HCT116 (cell line): ENCODE measurements at regions not wholly inside any gene's neighbourhood (a gene's known extent, or its start where the extent isn't known, plus 50 kb on each side); places are given as distances from the start of the nearest gene placed in this dataset.

ENCODE experiments used
- ATAC-seq: fragments of 200-7000 bp; cut with Tn5 transposase; 2 replicates; pipeline ENCODE4 v1.9.1; 2020; ENCODE audit warnings: mild to moderate bottlenecking, moderate library complexity
- BruUV-seq: library from RNA; stranded (reverse); fragments of 400-500 nt; replicated peaks from 2 replicates; lab custom pipeline; 2021; lab: Mats Ljungman, UMichigan
- CTCF ChIA-PET: fragments of 300-600 bp; sonication (Branson Sonifier 250); formaldehyde crosslinking; loops from one replicate; lab custom pipeline; 2021; ENCODE audit warnings: antibody characterized with exemption; lab: Charles Lee
- POLR2A ChIA-PET: fragments of 300-600, 350-600 bp; sonication (Branson Sonifier 250); formaldehyde crosslinking; loops from one replicate; lab custom pipeline; 2021; ENCODE audit warnings: antibody characterized with exemption; lab: Charles Lee
- RAD21 ChIA-PET, 2 experiments: fragments of 300-600 bp; sonication (Branson Sonifier 250); formaldehyde crosslinking; loops; one replicate each; lab custom pipeline; 2023; ENCODE audit warnings: low total read pairs in 2 of 2; ENCODE audit not compliant: uncharacterized antibody in 2 of 2, unreplicated experiment in 2 of 2, low non-redundant PET in 1 of 2; lab: Charles Lee
- DNase-seq: peaks from one replicate; pipeline ENCODE4 v3.0.0-alpha.2; 2010; ENCODE audit warnings: low read depth, low spot score
- H2AFZ ChIP-seq: fragments of 200-600 bp; shearing (Covaris generic), sonication (generic); 2 replicates; pipeline ENCODE4 v1.6.1; 2017; ENCODE audit warnings: low read depth, mixed run types, mixed read lengths, antibody characterized with exemption, low read length; ENCODE audit not compliant: poor library complexity, severe bottlenecking
- H3K27ac ChIP-seq: 2 replicates; pipeline ENCODE4 v1.5.1; 2012; ENCODE audit warnings: low read depth, low read length
- H3K27me3 ChIP-seq: fragments of 200-600 bp; sonication (generic); 2 replicates; pipeline ENCODE4 v1.6.1; 2016; ENCODE audit warnings: mixed run types, low read length, mixed read lengths; ENCODE audit not compliant: insufficient read depth
- H3K36me3 ChIP-seq, 2 experiments: fragments of 200-500 bp in 1 of 2; fragments of 200-600 bp in 1 of 2; sonication (Bioruptor generic) in 1 of 2; sonication (generic) in 1 of 2; 2 replicates each; pipeline versions ENCODE4 v1.5.1 to v1.6.1; 2014 to 2016; ENCODE audit warnings: low read length in 2 of 2, inconsistent platforms in 1 of 2, mixed read lengths in 1 of 2, mixed run types in 1 of 2; ENCODE audit not compliant: insufficient read depth in 2 of 2, control insufficient read depth in 1 of 2
- H3K4me1 ChIP-seq, 2 experiments: fragments of 200-600 bp in 1 of 2; sonication (generic) in 1 of 2; 2 replicates each; pipeline versions ENCODE4 v1.5.1 to v1.6.1; 2012 to 2017; ENCODE audit warnings: low read length in 2 of 2, inconsistent platforms in 1 of 2, mild to moderate bottlenecking in 1 of 2, mixed read lengths in 1 of 2, mixed run types in 1 of 2, moderate library complexity in 1 of 2; ENCODE audit not compliant: insufficient read depth in 2 of 2, control insufficient read depth in 1 of 2
- H3K4me2 ChIP-seq: fragments of 200-600 bp; sonication (generic); 2 replicates; pipeline ENCODE4 v1.6.1; 2017; ENCODE audit warnings: mixed run types, low read length, mixed read lengths
- H3K4me3 ChIP-seq, 2 experiments: fragments of 200-600 bp in 1 of 2; sonication (generic) in 1 of 2; replicated peaks in 1 of 2; 2 replicates each; pipeline ENCODE4 v1.5.1; 2011 to 2016; ENCODE audit warnings: low read length in 2 of 2, control low read depth in 1 of 2, low read depth in 1 of 2, mild to moderate bottlenecking in 1 of 2, mixed read lengths in 1 of 2, mixed run types in 1 of 2
- H3K79me2 ChIP-seq: fragments of 200-600 bp; sonication (generic); 2 replicates; pipeline ENCODE4 v1.6.1; 2017; ENCODE audit warnings: mild to moderate bottlenecking, mixed run types, low read length, moderate library complexity, mixed read lengths; ENCODE audit not compliant: insufficient read depth
- H3K9ac ChIP-seq: fragments of 200-600 bp; sonication (generic); 2 replicates; pipeline ENCODE4 v1.6.1; 2016; ENCODE audit warnings: low read length, mixed read lengths
- H3K9me2 ChIP-seq: fragments of 200-600 bp; sonication (generic), shearing (Covaris generic); 2 replicates; pipeline ENCODE4 v1.6.1; 2017; ENCODE audit warnings: mixed run types, mild to moderate bottlenecking, moderate library complexity; ENCODE audit not compliant: insufficient read depth
- H3K9me3 ChIP-seq, 2 experiments: fragments of 200-500 bp in 1 of 2; fragments of 200-600 bp in 1 of 2; sonication (Bioruptor generic) in 1 of 2; sonication (generic) in 1 of 2; 2 replicates each; pipeline ENCODE4 v1.6.1; 2014 to 2017; ENCODE audit warnings: low read length in 2 of 2, mixed read lengths in 2 of 2, inconsistent platforms in 1 of 2, low read depth in 1 of 2, mild to moderate bottlenecking in 1 of 2, mixed run types in 1 of 2, moderate library complexity in 1 of 2; ENCODE audit not compliant: control insufficient read depth in 1 of 2, insufficient read depth in 1 of 2
- H4K20me1 ChIP-seq: fragments of 200-600 bp; sonication (generic), shearing (Covaris generic); 2 replicates; pipeline ENCODE4 v1.6.1; 2017; ENCODE audit warnings: mixed run types, mild to moderate bottlenecking, moderate library complexity; ENCODE audit not compliant: insufficient read depth
- CBX3 ChIP-seq: IDR thresholded peaks from 2 replicates; pipeline ENCODE4 v1.6.1; 2012; ENCODE audit warnings: low read depth
- EGR1 ChIP-seq: IDR thresholded peaks from 2 replicates; pipeline ENCODE4 v1.6.1; 2012; ENCODE audit warnings: low read depth
- ELF1 ChIP-seq: IDR thresholded peaks from 2 replicates; pipeline ENCODE4 v1.6.1; 2012; ENCODE audit warnings: low read depth, borderline replicate concordance
- EZH2 ChIP-seq: fragments of 200-600 bp; sonication (generic); IDR thresholded peaks from 2 replicates; pipeline ENCODE4 v1.6.1; 2017; ENCODE audit warnings: antibody characterized with exemption, mixed run types
- EZH2phosphoT487 ChIP-seq: fragments of 200-600 bp; IDR thresholded peaks from 2 replicates; pipeline ENCODE4 v1.6.1; 2018; ENCODE audit warnings: antibody characterized with exemption, borderline replicate concordance
- FOSL1 ChIP-seq: IDR thresholded peaks from 2 replicates; pipeline ENCODE4 v1.6.1; 2012; ENCODE audit warnings: low read depth
- JUND ChIP-seq: IDR thresholded peaks from 2 replicates; pipeline ENCODE4 v1.6.1; 2012
- POLR2A ChIP-seq: IDR thresholded peaks from 2 replicates; pipeline ENCODE4 v1.7.0; 2011; ENCODE audit warnings: borderline replicate concordance; ENCODE audit not compliant: insufficient read depth, insufficient read length; ENCODE audit errors: extremely low read depth
- POLR2AphosphoS5 ChIP-seq: IDR thresholded peaks from 2 replicates; pipeline ENCODE4 v1.6.1; 2011; ENCODE audit warnings: mild to moderate bottlenecking, low read depth, low read length, moderate library complexity
- RAD21 ChIP-seq: IDR thresholded peaks from 2 replicates; pipeline ENCODE4 v1.6.1; 2012; ENCODE audit warnings: low read depth, mild to moderate bottlenecking
- SIN3A ChIP-seq: IDR thresholded peaks from 2 replicates; pipeline ENCODE4 v1.6.1; 2012; ENCODE audit warnings: low read depth
- SP1 ChIP-seq: IDR thresholded peaks from 2 replicates; pipeline ENCODE4 v1.6.1; 2012; ENCODE audit warnings: low read depth
- SRF ChIP-seq: IDR thresholded peaks from 2 replicates; pipeline ENCODE4 v1.6.1; 2012; ENCODE audit warnings: low read depth
- ZNF274 ChIP-seq: fragments of 200-500 bp; sonication (Bioruptor generic); IDR thresholded peaks from 2 replicates; pipeline ENCODE4 v1.6.1; 2014; ENCODE audit warnings: mild to moderate bottlenecking, low read depth, low read length, inconsistent platforms
- intact Hi-C: fragments of 100-400 bp; cut with micrococcal nuclease; formaldehyde crosslinking; loops from 2 replicates; pipeline ENCODE4 v1.10.0; 2022
- TF ChIP-seq, protein P1 (sequence below): IDR thresholded peaks from 2 replicates; pipeline ENCODE4 v1.6.1; 2012
- TF ChIP-seq, protein P2 (sequence below): IDR thresholded peaks from 2 replicates; pipeline ENCODE4 v1.6.1; 2012
- TF ChIP-seq, protein P3 (sequence below), 3 experiments: fragments of 200-600 bp in 1 of 3; sonication (generic) in 1 of 3; IDR thresholded peaks in 2 of 3; conservative IDR thresholded peaks in 1 of 3; 2 replicates each; pipeline ENCODE4 v1.5.1; 2012 to 2017; ENCODE audit warnings: low read depth in 2 of 3, low read length in 2 of 3, antibody characterized with exemption in 1 of 3, borderline replicate concordance in 1 of 3, control low read depth in 1 of 3, mild to moderate bottlenecking in 1 of 3, mixed read lengths in 1 of 3, mixed run types in 1 of 3, moderate library complexity in 1 of 3; ENCODE audit not compliant: insufficient read depth in 1 of 3

DNA sequence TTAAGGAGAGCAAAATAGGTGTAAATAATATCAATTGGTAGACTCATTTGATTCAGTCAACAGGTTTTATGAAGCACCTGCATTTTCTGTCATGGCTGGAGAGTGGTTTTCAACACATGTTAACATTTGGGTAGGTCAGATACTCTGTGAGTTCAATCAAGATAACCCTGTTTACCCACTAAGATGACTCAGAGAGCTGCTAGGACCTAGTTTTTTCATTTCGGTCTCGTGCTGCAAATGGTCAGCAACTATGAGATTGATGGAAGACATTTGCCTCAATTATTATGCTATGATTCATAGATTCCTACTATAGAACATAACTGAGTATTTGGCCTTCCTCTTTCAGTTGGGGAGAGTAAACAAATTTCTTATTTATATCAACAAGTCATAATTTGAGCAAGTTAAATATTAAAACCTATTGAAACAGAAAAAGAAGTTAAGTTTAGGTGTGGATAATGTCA lies 391.4 kb upstream of the CITED2 start:
- no peak overlapping the region for H3K27ac ChIP-seq
- no peaks in the 10 kb centered on the region for H3K9me2 ChIP-seq
- TF ChIP-seq SRF (no peak), FOSL1 (peak; percentile 74), POLR2AphosphoS5 (no peak), SIN3A (no peak), CBX3 (peak; percentile 12; the same call in 1 of the 2 replicates), JUND (peak; percentile 65), SP1 (no peak), ZNF274 (no peak), POLR2A (no peak)
- TF ChIP-seq, protein P1, sequence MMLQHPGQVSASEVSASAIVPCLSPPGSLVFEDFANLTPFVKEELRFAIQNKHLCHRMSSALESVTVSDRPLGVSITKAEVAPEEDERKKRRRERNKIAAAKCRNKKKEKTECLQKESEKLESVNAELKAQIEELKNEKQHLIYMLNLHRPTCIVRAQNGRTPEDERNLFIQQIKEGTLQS: no peak
- DNase-seq (peak; percentile 55), ATAC-seq (peak; percentile 47; the same call in 1 of the 2 replicates)
- H3K9ac ChIP-seq: no peak overlapping the region
- H4K20me1 ChIP-seq: no peaks in the 10 kb centered on the region
- no peak overlapping the region for H3K4me3 ChIP-seq
- H3K27me3 ChIP-seq: no peaks in the 10 kb centered on the region
- H3K9me3 ChIP-seq: no peaks in the 10 kb centered on the region
- intact Hi-C loops: loop anchor here (5.0 kb wide), 1 partner anchor 389 kb away; no protein-coding TSS in a partner anchor
- peaks cover 22 to 46% of the 10 kb centered on the region in 2 experiments for H3K4me1 ChIP-seq
- RAD21 ChIA-PET: no interaction called here
- BruUV-seq: no TSS peak
- H2AFZ ChIP-seq: peak overlapping the region; percentile 74
- no peaks in the 10 kb centered on the region for H3K36me3 ChIP-seq
- peak overlapping the region; percentile 67 for H3K4me2 ChIP-seq
- H3K79me2 ChIP-seq: no peaks in the 10 kb centered on the region
- POLR2A ChIA-PET: interaction anchor here (0.7 to 2.1 kb wide), 4 partner anchors 10 to 391 kb away, joined by 3 to 12 read pairs (median 3); partner anchors contain the start of gene CITED2
- CTCF ChIA-PET: no interaction called here

DNA sequence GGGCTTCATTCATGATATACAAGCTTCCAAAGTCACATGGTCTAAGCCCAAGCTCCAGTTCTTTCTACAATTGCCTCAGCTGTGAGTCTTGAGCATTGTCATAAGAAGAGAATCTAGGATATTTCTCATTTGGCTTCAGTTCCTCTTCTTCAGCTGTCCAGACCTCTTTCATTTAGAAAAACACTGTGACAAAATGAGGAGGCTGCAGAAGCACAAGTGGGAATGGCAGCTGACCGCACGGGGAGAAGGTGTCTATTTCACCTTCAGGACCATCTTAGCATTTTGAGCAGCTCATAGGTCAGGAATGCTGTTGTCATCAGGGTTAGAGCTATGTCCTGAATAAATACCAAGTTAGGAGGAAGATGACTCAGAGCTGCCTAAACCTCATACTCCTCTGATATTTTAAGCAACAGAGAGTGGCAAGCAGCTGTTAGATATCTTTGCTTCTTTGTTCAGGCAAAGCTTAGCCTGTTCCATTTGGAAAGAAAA lies 390.1 kb upstream of the CITED2 start:
- DNase-seq: peak; percentile 83
- ATAC-seq: peak; percentile 95
- peak overlapping the region; percentile 69 for H2AFZ ChIP-seq
- ChIA-PET CTCF (interaction anchor here (0.8 kb wide), 1 partner anchor 395 kb away, joined by 3 read pairs; no protein-coding TSS in a partner anchor), RAD21 (no interaction called here), POLR2A (interaction anchor here (0.8 to 2.1 kb wide), 4 partner anchors 8 to 390 kb away, joined by 3 to 12 read pairs (median 3); partner anchors contain the start of gene CITED2)
- H3K9me2 ChIP-seq: no peaks in the 10 kb centered on the region
- H3K36me3 ChIP-seq: no peaks in the 10 kb centered on the region
- H3K9ac ChIP-seq: peak overlapping the region; percentile 23; the same call in 1 of the 2 replicates
- no peaks in the 10 kb centered on the region for H4K20me1 ChIP-seq
- peaks cover 22 to 46% of the 10 kb centered on the region in 2 experiments for H3K4me1 ChIP-seq
- H3K27me3 ChIP-seq: no peaks in the 10 kb centered on the region
- intact Hi-C loops: no loop called here
- H3K9me3 ChIP-seq: no peaks in the 10 kb centered on the region
- H3K4me3 ChIP-seq: peak overlapping the region in 1 of 2 experiments; percentile 27; a peak in 2 of 4 replicates
- H3K79me2 ChIP-seq: no peaks in the 10 kb centered on the region
- peak overlapping the region; percentile 41; the same call in 1 of the 2 replicates for H3K27ac ChIP-seq
- no TSS peak for BruUV-seq
- peak overlapping the region; percentile 67 for H3K4me2 ChIP-seq
- TF ChIP-seq POLR2AphosphoS5: peak; percentile 52; the same call in 1 of the 2 replicates
- TF ChIP-seq SP1: peak; percentile 88
- no peak for TF ChIP-seq POLR2A
- TF ChIP-seq EZH2phosphoT487: no peak
- no peak for TF ChIP-seq RAD21
- no peak for TF ChIP-seq ELF1
- TF ChIP-seq EZH2: no peak
- no peak for TF ChIP-seq EGR1
- peak; percentile 90; the same call in 1 of the 2 replicates for TF ChIP-seq CBX3
- TF ChIP-seq, protein P2, sequence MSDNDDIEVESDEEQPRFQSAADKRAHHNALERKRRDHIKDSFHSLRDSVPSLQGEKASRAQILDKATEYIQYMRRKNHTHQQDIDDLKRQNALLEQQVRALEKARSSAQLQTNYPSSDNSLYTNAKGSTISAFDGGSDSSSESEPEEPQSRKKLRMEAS: peak; percentile 44
- peak; percentile 90 for TF ChIP-seq FOSL1
- TF ChIP-seq SRF: peak; percentile 54; the same call in 1 of the 2 replicates
- TF ChIP-seq, protein P3, sequence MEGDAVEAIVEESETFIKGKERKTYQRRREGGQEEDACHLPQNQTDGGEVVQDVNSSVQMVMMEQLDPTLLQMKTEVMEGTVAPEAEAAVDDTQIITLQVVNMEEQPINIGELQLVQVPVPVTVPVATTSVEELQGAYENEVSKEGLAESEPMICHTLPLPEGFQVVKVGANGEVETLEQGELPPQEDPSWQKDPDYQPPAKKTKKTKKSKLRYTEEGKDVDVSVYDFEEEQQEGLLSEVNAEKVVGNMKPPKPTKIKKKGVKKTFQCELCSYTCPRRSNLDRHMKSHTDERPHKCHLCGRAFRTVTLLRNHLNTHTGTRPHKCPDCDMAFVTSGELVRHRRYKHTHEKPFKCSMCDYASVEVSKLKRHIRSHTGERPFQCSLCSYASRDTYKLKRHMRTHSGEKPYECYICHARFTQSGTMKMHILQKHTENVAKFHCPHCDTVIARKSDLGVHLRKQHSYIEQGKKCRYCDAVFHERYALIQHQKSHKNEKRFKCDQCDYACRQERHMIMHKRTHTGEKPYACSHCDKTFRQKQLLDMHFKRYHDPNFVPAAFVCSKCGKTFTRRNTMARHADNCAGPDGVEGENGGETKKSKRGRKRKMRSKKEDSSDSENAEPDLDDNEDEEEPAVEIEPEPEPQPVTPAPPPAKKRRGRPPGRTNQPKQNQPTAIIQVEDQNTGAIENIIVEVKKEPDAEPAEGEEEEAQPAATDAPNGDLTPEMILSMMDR (IDR thresholded peaks at IDR 0.05 in 2 of 3, conservative IDR thresholded peaks at IDR 0.05 in 1 of 3; ENCODE audit: borderline replicate concordance in 1 of 3, insufficient read depth in 1 of 3, low read depth in 2 of 3, low read length in 2 of 3): no peak
